HFFc6 (cell line): ENCODE measurements at regions not wholly inside any gene's neighbourhood (a gene's known extent, or its start where the extent isn't known, plus 50 kb on each side); places are given as distances from the start of the nearest gene placed in this dataset.

Experiments used
- DNase-seq: peaks from one replicate; pipeline ENCODE4 v3.0.0-alpha.2; 2018
- H3K27ac Mint-ChIP-seq: 2 replicates; pipeline ENCODE4 v1.8.0; 2020; ENCODE audit warnings: mild to moderate bottlenecking, mixed read lengths
- H3K27me3 Mint-ChIP-seq: 2 replicates; pipeline ENCODE4 v1.8.0; 2021; ENCODE audit warnings: mild to moderate bottlenecking, moderate library complexity, mixed read lengths; ENCODE audit not compliant: insufficient read depth
- H3K36me3 Mint-ChIP-seq: 2 replicates; pipeline ENCODE4 v1.8.0; 2021; ENCODE audit warnings: low read depth, mixed read lengths
- H3K4me1 Mint-ChIP-seq: 2 replicates; pipeline ENCODE4 v1.8.0; 2020; ENCODE audit warnings: low read depth, mixed read lengths
- H3K4me3 Mint-ChIP-seq: 2 replicates; pipeline ENCODE4 v1.8.0; 2020; ENCODE audit warnings: mild to moderate bottlenecking, moderate library complexity, mixed read lengths
- H3K9me3 Mint-ChIP-seq: 2 replicates; pipeline ENCODE4 v1.8.0; 2020; ENCODE audit warnings: mild to moderate bottlenecking, mixed read lengths
- TF ChIP-seq, protein P1 (sequence below): fragments of 200-600 bp; sonication (generic); IDR thresholded peaks from 2 replicates; pipeline ENCODE4 v1.5.0; 2021; ENCODE audit warnings: antibody characterized with exemption, mild to moderate bottlenecking

DNA sequence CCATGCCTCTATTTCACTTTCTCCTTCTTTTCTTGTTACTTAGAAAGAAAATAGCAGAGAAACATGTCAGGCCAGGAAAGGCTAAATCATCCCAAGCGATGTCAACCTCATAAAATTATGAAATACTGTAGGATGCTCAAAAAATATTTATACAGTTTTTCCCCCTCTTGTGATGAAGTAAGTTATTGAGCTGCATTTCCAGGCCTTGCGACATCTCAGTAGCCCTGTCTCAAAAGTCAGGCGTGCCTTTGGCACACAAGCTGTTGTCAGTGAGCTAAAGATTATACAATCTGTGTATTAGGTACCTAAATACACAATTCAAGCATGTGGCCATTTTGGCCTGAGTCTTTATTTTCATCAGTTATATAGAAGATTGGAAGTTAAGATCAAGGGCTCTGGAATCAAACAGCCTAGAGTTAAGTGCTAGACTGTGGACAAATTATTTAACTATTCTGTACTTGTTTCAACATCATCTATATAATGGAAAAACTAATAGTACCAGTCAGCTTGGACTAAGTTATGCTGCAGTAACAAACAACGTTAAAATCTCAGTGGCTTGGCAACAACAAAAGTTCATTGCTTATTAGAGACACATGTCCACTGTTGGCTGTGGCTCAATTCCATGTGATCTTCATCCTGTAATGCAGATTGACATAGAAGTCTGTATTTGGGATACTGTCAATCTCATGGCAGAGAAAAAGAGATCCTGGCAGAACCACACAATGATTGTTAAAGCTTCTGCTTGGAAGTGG lies 406.4 kb upstream of the PROK2 start:
- Mint-ChIP-seq H3K36me3 (no peaks in the 10 kb centered on the region), H3K4me1 (peaks cover 11% of the 10 kb centered on the region), H3K9me3 (no peaks in the 10 kb centered on the region; the same call in 1 of the 2 replicates), H3K27me3 (peaks cover 20% of the 10 kb centered on the region), H3K27ac (no peak overlapping the region), H3K4me3 (no peak overlapping the region)
- no peak for DNase-seq
- TF ChIP-seq, protein P1, sequence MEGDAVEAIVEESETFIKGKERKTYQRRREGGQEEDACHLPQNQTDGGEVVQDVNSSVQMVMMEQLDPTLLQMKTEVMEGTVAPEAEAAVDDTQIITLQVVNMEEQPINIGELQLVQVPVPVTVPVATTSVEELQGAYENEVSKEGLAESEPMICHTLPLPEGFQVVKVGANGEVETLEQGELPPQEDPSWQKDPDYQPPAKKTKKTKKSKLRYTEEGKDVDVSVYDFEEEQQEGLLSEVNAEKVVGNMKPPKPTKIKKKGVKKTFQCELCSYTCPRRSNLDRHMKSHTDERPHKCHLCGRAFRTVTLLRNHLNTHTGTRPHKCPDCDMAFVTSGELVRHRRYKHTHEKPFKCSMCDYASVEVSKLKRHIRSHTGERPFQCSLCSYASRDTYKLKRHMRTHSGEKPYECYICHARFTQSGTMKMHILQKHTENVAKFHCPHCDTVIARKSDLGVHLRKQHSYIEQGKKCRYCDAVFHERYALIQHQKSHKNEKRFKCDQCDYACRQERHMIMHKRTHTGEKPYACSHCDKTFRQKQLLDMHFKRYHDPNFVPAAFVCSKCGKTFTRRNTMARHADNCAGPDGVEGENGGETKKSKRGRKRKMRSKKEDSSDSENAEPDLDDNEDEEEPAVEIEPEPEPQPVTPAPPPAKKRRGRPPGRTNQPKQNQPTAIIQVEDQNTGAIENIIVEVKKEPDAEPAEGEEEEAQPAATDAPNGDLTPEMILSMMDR = no peak

DNA sequence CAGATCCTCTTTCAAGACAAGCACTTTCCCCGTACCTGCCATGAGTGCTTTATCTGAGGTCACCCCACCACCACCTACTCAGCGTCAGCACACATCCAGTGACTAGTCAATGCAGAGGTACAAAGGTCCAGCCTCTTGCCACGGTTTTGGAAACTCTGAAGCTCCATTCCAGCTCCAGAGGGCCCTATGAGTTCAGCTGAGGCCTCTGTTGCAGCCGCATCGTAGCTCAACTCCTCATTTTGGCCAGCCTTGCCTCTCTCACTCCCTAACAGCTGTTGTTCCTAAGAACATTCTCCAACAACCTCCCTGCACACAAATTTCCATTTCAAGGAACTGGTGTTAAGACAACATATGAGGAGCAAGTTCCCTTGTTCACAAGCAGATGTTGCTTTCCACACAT lies 405.1 kb upstream of the PROK2 start:
- H3K36me3 Mint-ChIP-seq = no peaks in the 10 kb centered on the region
- no peak overlapping the region for H3K27ac Mint-ChIP-seq
- no peak overlapping the region for H3K4me3 Mint-ChIP-seq
- peaks cover 17% of the 10 kb centered on the region for H3K27me3 Mint-ChIP-seq
- TF ChIP-seq, protein P1 = no peak
- no peaks in the 10 kb centered on the region; the same call in 1 of the 2 replicates for H3K9me3 Mint-ChIP-seq
- H3K4me1 Mint-ChIP-seq = peaks cover 16% of the 10 kb centered on the region
- no peak for DNase-seq

DNA sequence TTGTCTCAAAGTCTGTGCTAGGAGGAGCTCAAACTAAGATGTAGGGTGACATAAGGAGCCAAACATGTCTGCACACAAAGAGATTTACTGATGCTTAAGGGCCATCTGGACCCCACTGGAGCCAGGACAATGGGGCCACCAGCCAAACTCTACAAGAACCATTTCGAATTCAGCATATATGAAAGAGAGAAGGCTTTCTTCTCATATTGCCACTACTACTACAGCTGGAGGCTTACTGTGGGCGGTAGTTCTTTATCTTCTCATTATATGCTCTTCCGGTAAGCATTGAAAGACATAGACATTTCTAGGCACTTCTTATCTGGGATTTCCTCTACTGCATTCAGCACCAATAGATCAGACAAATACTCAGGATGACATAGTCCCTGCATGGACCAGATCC lies 404.4 kb upstream of the PROK2 start:
- DNase-seq = no peak
- no peaks in the 10 kb centered on the region for H3K36me3 Mint-ChIP-seq
- TF ChIP-seq, protein P1 = no peak
- no peak overlapping the region for H3K27ac Mint-ChIP-seq
- peaks cover 19% of the 10 kb centered on the region for H3K27me3 Mint-ChIP-seq
- no peak overlapping the region for H3K4me3 Mint-ChIP-seq
- peaks cover 16% of the 10 kb centered on the region for H3K4me1 Mint-ChIP-seq
- H3K9me3 Mint-ChIP-seq = no peaks in the 10 kb centered on the region; the same call in 1 of the 2 replicates

DNA sequence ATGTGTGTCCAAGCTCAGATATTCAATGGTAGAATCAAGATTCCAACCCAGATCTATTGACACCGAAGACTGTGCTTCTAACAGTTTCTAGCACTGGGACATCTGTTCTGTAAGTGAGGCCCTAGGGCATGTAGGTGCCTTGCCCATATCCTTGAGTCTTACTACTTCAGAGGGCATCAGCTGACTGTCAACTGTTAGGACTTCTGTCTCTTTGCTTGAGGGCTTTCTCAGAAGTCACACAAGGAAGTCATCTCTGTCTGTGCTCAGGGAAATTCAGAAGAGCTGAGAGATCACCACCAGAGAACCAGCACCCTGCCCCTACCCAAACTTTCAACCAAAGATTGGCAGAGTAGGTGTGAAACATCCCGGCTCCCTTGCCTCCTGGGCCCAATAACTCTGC lies 403.6 kb upstream of the PROK2 start:
- no peak for DNase-seq
- Mint-ChIP-seq H3K4me3 (no peak overlapping the region), H3K36me3 (no peaks in the 10 kb centered on the region), H3K9me3 (no peaks in the 10 kb centered on the region; the same call in 1 of the 2 replicates), H3K4me1 (peaks cover 10% of the 10 kb centered on the region), H3K27ac (no peak overlapping the region), H3K27me3 (peaks cover 19% of the 10 kb centered on the region)
- TF ChIP-seq, protein P1 = no peak

DNA sequence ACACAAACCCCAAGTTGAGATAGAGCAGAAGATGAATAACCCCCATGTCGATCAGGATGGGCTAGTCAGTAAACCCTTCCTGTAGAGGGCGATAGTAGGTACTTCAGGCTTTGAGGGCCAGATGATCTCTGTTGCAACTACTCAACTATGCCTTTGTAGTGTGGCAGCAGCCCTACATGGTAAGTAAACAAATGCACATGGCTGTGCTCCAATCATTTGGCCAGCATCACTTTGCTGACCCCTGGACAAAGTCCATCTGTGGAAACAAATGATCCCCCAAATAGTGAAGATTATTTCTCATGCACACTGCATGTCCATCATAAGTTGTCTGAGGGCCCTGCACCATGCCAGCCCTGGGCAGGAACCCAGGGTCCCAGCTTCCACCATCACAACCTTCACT lies 402.2 kb upstream of the PROK2 start:
- TF ChIP-seq, protein P1 = peak; percentile 41; the same call in 1 of the 2 replicates
- Mint-ChIP-seq H3K4me1 (peaks cover 10% of the 10 kb centered on the region), H3K27ac (no peak overlapping the region), H3K9me3 (no peaks in the 10 kb centered on the region; the same call in 1 of the 2 replicates), H3K4me3 (no peak overlapping the region), H3K27me3 (peaks cover 23% of the 10 kb centered on the region), H3K36me3 (no peaks in the 10 kb centered on the region)
- no peak for DNase-seq
